ENCODE measurements at regions not wholly inside any gene's neighbourhood (a gene's known extent, or its start where the extent isn't known, plus 50 kb on each side); places are given as distances from the start of the nearest gene placed in this dataset.

GRCh38 chr11:92717240-92717639 is 252.2 kb upstream of the MTNR1B start:
- Histone ChIP-seq H3K4me3 (ENCODE audit: low read depth, low read length) (no peak overlapping the region), H3K36me3 (no peaks in the 10 kb centered on the region), H3K4me1 (no peaks in the 10 kb centered on the region), H3K9me3 (no peaks in the 10 kb centered on the region), H3K27me3 (no peaks in the 10 kb centered on the region)
- no peak for TF ChIP-seq CTCF (IDR thresholded peaks at IDR 0.05; ENCODE audit: low read depth, low read length)
- DNase-seq: no peak

- Histone ChIP-seq H3K36me3 (no peaks in the 10 kb centered on the region), H3K4me1 (no peaks in the 10 kb centered on the region), H3K4me3 (ENCODE audit: low read depth, low read length) (no peak overlapping the region), H3K27me3 (no peaks in the 10 kb centered on the region), H3K9me3 (no peaks in the 10 kb centered on the region)
- no peak for TF ChIP-seq CTCF (IDR thresholded peaks at IDR 0.05; ENCODE audit: low read depth, low read length)
- no peak for DNase-seq
These were observed 249.1 kb upstream of the MTNR1B start for GRCh38 chr11:92720385-92720784.

- DNase-seq: no peak
- Histone ChIP-seq H3K4me1 (no peaks in the 10 kb centered on the region), H3K4me3 (ENCODE audit: low read depth, low read length) (no peak overlapping the region), H3K9me3 (no peaks in the 10 kb centered on the region), H3K27me3 (no peaks in the 10 kb centered on the region), H3K36me3 (no peaks in the 10 kb centered on the region)
- no peak for TF ChIP-seq CTCF (IDR thresholded peaks at IDR 0.05; ENCODE audit: low read depth, low read length)
These were observed 244.1 kb upstream of the MTNR1B start for GRCh38 chr11:92725352-92725751.

GRCh38 chr11:92727123-92727522 is 242.3 kb upstream of the MTNR1B start:
- Histone ChIP-seq H3K36me3 (no peaks in the 10 kb centered on the region), H3K4me1 (no peaks in the 10 kb centered on the region), H3K27me3 (no peaks in the 10 kb centered on the region), H3K4me3 (ENCODE audit: low read depth, low read length) (no peak overlapping the region), H3K9me3 (no peaks in the 10 kb centered on the region)
- TF ChIP-seq CTCF (IDR thresholded peaks at IDR 0.05; ENCODE audit: low read depth, low read length): no peak
- DNase-seq: no peak

GRCh38 chr11:92727769-92728168 is 241.7 kb upstream of the MTNR1B start:
- no peaks in the 10 kb centered on the region for H3K27me3 ChIP-seq
- no peak for TF ChIP-seq CTCF (IDR thresholded peaks at IDR 0.05; ENCODE audit: low read depth, low read length)
- no peak for DNase-seq
- H3K4me1 ChIP-seq: no peaks in the 10 kb centered on the region
- no peak overlapping the region for H3K4me3 ChIP-seq (ENCODE audit: low read depth, low read length)
- no peaks in the 10 kb centered on the region for H3K36me3 ChIP-seq
- H3K9me3 ChIP-seq: no peaks in the 10 kb centered on the region

- no peaks in the 10 kb centered on the region for H3K27me3 ChIP-seq
- H3K4me1 ChIP-seq: no peaks in the 10 kb centered on the region
- no peaks in the 10 kb centered on the region for H3K36me3 ChIP-seq
- no peak overlapping the region for H3K4me3 ChIP-seq (ENCODE audit: low read depth, low read length)
- TF ChIP-seq CTCF (IDR thresholded peaks at IDR 0.05; ENCODE audit: low read depth, low read length): no peak
- DNase-seq: no peak
- no peaks in the 10 kb centered on the region for H3K9me3 ChIP-seq
These were observed 240.8 kb upstream of the MTNR1B start for GRCh38 chr11:92728628-92729027.
